Astrocyte of the spinal cord (primary cell): ENCODE measurements at regions not wholly inside any gene's neighbourhood (a gene's known extent, or its start where the extent isn't known, plus 50 kb on each side); places are given as distances from the start of the nearest gene placed in this dataset.

Experiments used
- DNase-seq: peaks from one replicate; pipeline ENCODE4 v3.0.0; 2011; ENCODE audit warnings: low read depth, low spot score
- H3K4me3 ChIP-seq: 2 replicates; pipeline ENCODE4 v1.5.1; 2011; ENCODE audit warnings: low read depth, mild to moderate bottlenecking, low read length, moderate library complexity
- in situ Hi-C: cut with HindIII; loops from 2 replicates; pipeline ENCODE4 v1.10.0; 2017; ENCODE audit warnings: low sequenced_read_pairs
- TF ChIP-seq, protein P1 (sequence below): IDR thresholded peaks from 2 replicates; pipeline ENCODE4 v1.5.1; 2012; ENCODE audit warnings: low read depth, mild to moderate bottlenecking, low read length, inconsistent platforms

DNA sequence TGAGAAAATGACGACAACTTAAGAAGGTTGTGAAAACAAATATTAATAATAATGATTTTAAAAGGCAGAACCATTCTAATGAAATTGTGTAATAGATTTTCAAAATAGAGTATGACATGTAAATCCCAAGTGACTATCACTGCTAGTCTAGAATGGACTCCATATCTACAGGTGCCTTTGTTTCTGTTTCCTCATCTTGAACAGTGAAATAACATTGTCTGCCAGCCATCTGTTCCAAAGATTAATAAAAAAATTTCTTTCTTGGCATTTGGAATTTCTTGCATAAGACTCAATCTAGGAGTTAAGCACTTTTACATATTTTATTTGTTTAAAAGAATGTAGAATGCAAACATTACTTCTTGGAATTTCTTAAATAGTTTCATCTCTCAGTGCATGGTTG, 520.1 kb upstream of the ARGLU1 start:
- no peak overlapping the region for H3K4me3 ChIP-seq
- in situ Hi-C loops, result no loop called here
- DNase-seq, result no peak
- TF ChIP-seq, protein P1, sequence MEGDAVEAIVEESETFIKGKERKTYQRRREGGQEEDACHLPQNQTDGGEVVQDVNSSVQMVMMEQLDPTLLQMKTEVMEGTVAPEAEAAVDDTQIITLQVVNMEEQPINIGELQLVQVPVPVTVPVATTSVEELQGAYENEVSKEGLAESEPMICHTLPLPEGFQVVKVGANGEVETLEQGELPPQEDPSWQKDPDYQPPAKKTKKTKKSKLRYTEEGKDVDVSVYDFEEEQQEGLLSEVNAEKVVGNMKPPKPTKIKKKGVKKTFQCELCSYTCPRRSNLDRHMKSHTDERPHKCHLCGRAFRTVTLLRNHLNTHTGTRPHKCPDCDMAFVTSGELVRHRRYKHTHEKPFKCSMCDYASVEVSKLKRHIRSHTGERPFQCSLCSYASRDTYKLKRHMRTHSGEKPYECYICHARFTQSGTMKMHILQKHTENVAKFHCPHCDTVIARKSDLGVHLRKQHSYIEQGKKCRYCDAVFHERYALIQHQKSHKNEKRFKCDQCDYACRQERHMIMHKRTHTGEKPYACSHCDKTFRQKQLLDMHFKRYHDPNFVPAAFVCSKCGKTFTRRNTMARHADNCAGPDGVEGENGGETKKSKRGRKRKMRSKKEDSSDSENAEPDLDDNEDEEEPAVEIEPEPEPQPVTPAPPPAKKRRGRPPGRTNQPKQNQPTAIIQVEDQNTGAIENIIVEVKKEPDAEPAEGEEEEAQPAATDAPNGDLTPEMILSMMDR, result no peak

DNA sequence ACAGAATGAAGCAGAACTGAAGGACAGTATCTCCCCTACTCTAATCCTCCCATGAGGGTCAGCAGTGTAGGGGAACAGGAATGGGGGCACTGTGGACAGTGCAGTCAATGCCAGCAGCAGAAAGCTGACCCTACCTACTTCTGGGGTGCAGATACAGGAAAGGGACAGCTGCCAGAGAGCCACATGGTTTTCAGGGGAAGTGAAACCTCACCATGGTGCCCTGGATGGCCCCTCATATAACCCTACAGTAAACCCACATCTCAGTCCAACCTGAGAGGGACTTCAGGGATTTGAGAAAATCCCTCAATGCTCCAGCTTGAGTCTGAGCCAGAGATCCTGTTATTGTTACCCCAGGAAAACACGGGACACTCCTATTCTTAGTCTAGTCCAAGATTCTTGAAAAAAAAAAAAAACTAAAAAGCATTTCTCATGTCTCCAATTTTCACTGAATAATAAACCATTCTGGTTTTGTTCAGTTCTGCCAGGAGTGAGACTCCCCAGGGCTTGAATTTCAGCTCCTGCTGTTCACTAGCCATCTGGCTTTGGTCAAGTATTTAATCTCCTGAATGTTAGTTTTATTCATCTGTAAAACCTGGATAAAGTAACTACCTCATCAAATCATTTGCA, 511.6 kb upstream of the ARGLU1 start:
- DNase-seq, result no peak
- in situ Hi-C loops, result no loop called here
- TF ChIP-seq, protein P1, result no peak
- H3K4me3 ChIP-seq, result no peak overlapping the region

DNA sequence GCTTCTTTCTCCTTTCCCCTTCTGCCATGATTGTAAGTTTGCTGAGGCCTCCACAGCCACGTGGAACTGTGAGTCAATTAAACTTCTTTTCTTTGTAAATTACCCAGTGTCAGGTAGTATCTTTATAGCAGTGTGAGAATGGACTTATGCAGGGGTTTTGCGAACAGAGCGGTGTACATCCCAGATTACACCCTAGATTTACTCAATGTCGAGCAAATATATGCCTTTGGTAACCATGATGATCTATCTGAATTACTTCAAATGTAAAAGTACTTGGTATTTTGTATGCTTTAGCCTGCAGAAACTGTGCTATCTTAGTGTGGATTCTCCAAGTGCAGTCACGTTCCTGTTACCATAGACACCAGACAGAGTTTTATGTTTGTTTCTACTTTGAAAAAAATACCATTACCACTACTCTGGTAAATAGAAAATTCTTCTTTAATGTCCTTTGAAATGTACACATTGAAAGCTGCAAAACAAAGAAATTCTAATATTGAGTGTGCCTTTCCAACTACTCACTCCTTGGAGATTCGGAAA, 510.4 kb upstream of the ARGLU1 start:
- in situ Hi-C loops, result no loop called here
- DNase-seq, result no peak
- no peak overlapping the region for H3K4me3 ChIP-seq
- TF ChIP-seq, protein P1, result no peak

DNA sequence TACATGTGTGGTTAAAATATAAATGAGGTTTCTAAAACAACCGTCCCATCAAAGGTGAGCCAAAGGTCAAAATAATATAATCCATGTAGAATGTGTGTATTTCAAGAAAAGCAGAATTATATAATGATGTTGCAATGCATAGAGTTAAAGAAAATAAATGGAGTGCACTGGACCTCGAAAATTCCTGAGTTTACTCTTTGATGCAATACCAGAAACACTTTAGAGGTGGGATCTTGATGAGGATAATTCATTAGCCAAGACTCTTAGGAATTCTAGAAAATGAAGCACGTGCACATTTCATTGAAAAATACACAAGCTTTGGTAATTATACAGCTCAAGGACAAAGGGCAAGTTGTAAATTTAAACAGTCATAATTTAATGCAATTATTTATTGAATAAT, 508.9 kb upstream of the ARGLU1 start:
- in situ Hi-C loops, result no loop called here
- no peak overlapping the region for H3K4me3 ChIP-seq
- TF ChIP-seq, protein P1, result no peak
- DNase-seq, result no peak

DNA sequence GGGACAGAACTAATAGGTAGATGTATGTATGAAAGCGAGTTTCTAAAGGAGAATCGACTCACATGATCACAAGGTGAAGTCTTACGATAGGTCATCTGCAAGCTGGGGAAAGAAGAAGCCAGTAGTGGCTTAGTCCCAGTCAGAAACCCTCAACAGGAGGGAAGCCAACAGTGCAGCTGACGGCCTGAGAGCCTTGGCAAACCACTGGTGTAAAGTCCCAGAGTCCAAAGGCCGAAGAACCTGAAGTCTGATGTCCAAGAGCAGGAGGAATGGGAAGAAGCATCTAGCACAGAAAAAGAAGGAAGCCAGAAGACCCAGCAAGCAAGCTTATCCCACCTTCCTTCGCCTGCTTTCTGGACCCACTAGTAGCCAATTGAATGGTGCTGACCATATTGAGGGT, 507.6 kb upstream of the ARGLU1 start:
- TF ChIP-seq, protein P1, result no peak
- in situ Hi-C loops, result no loop called here
- no peak for DNase-seq
- no peak overlapping the region for H3K4me3 ChIP-seq

DNA sequence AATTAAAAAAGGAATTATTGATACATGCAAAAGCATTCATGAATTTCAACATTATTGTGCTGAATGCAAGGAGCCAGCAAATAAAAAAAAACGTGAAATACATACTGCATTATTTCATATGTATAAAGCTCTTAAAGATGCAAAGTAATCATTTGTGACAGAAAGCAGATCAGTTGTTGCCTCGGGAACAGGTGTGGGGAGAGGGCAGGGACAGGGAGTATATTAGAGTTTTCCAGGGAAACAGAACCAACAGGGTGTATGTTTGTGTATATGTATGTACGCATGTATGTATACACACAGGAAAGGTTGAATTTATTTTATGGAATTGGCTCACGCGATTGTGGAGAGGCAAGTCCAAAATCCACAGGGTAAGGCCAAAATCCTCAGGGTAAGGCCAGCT, 502.9 kb upstream of the ARGLU1 start:
- DNase-seq, result no peak
- in situ Hi-C loops, result no loop called here
- no peak overlapping the region for H3K4me3 ChIP-seq
- TF ChIP-seq, protein P1, result no peak
